HCT116 (cell line): ENCODE measurements at regions not wholly inside any gene's neighbourhood (a gene's known extent, or its start where the extent isn't known, plus 50 kb on each side); places are given as distances from the start of the nearest gene placed in this dataset.

Experiments
- CEBPB ChIP-seq: IDR thresholded peaks from 2 replicates; pipeline ENCODE4 v1.6.1; 2012; ENCODE audit warnings: low read depth
- EGR1 ChIP-seq: IDR thresholded peaks from 2 replicates; pipeline ENCODE4 v1.6.1; 2012; ENCODE audit warnings: low read depth
- EZH2 ChIP-seq: fragments of 200-600 bp; sonication (generic); IDR thresholded peaks from 2 replicates; pipeline ENCODE4 v1.6.1; 2017; ENCODE audit warnings: antibody characterized with exemption, mixed run types
- JUND ChIP-seq: IDR thresholded peaks from 2 replicates; pipeline ENCODE4 v1.6.1; 2012
- POLR2A ChIP-seq: IDR thresholded peaks from 2 replicates; pipeline ENCODE4 v1.7.0; 2011; ENCODE audit warnings: borderline replicate concordance; ENCODE audit not compliant: insufficient read depth, insufficient read length; ENCODE audit errors: extremely low read depth
- POLR2AphosphoS5 ChIP-seq: IDR thresholded peaks from 2 replicates; pipeline ENCODE4 v1.6.1; 2011; ENCODE audit warnings: mild to moderate bottlenecking, low read depth, low read length, moderate library complexity
- SP1 ChIP-seq: IDR thresholded peaks from 2 replicates; pipeline ENCODE4 v1.6.1; 2012; ENCODE audit warnings: low read depth
- YY1 ChIP-seq: IDR thresholded peaks from 2 replicates; pipeline ENCODE4 v1.6.1; 2011; ENCODE audit warnings: low read length, low read depth, moderate library complexity, mild to moderate bottlenecking; ENCODE audit not compliant: insufficient replicate concordance; ENCODE audit errors: extremely low read depth
- ZFX ChIP-seq: fragments of 450-650 bp; IDR thresholded peaks from 2 replicates; pipeline ENCODE4 v1.6.1; 2017
- TF ChIP-seq, protein P1 (sequence below), 3 experiments: fragments of 200-600 bp in 1 of 3; sonication (generic) in 1 of 3; IDR thresholded peaks in 2 of 3; conservative IDR thresholded peaks in 1 of 3; 2 replicates each; pipeline ENCODE4 v1.5.1; 2012 to 2017; ENCODE audit warnings: low read depth in 2 of 3, low read length in 2 of 3, antibody characterized with exemption in 1 of 3, borderline replicate concordance in 1 of 3, control low read depth in 1 of 3, mild to moderate bottlenecking in 1 of 3, mixed read lengths in 1 of 3, mixed run types in 1 of 3, moderate library complexity in 1 of 3; ENCODE audit not compliant: insufficient read depth in 1 of 3
- TF ChIP-seq, protein P2 (sequence below): IDR thresholded peaks from 2 replicates; pipeline ENCODE4 v1.6.1; 2012
- TF ChIP-seq, protein P3 (sequence below): IDR thresholded peaks from 2 replicates; pipeline ENCODE4 v1.6.1; 2011; ENCODE audit warnings: mild to moderate bottlenecking, low read length, moderate library complexity; ENCODE audit not compliant: insufficient replicate concordance; ENCODE audit errors: extremely low read depth
- TF ChIP-seq, protein P4 (sequence below): IDR thresholded peaks from 2 replicates; pipeline ENCODE4 v1.6.1; 2012; ENCODE audit warnings: low read depth

DNA sequence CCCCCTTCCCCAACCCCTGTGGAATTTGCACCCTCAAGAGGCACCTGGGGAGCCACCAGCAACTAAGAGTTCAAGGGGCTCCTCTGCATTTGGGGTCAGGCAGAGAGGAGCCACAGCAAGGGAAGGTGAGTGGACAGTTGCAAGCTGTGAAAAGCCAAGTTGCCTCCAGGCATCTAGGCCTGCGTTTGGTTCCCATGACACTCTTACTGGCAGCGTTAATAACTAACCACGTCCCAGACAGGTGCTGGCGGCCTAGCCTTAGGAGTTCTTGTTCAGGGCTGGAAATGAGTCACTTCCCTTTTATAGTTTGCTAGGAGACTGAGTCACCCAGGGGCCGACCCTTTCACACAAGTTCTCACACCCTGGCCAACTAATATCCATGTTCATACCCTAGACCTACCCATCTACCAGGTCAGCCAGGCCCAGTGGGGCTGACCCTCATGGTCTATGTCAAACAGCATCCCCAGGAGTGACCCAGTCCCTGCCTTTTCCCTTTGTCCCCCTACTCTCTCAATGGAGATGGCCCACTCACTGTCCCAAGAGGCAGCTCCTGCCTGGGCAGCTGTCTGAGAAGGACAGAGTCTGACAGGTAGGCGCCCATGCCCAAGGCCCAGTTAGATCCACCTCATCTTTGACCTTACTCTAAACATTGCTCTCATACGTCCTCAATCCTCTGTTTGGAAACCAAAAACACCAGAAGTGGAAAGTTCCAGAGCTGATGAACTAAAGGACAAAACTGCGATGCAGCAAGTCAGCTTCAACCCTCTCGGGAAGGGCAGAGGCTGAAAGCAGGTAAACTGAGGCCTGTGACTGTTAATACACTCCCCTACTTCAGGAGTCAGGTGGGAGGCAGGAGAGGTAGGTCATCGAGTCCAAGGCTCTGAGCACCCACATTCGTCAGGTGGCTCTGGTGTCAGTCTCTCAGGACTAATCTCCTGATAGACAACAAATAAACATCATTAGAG, 300.6 kb downstream of the SOX9 start:
- TF ChIP-seq EZH2, result no peak
- TF ChIP-seq, protein P1, sequence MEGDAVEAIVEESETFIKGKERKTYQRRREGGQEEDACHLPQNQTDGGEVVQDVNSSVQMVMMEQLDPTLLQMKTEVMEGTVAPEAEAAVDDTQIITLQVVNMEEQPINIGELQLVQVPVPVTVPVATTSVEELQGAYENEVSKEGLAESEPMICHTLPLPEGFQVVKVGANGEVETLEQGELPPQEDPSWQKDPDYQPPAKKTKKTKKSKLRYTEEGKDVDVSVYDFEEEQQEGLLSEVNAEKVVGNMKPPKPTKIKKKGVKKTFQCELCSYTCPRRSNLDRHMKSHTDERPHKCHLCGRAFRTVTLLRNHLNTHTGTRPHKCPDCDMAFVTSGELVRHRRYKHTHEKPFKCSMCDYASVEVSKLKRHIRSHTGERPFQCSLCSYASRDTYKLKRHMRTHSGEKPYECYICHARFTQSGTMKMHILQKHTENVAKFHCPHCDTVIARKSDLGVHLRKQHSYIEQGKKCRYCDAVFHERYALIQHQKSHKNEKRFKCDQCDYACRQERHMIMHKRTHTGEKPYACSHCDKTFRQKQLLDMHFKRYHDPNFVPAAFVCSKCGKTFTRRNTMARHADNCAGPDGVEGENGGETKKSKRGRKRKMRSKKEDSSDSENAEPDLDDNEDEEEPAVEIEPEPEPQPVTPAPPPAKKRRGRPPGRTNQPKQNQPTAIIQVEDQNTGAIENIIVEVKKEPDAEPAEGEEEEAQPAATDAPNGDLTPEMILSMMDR (IDR thresholded peaks at IDR 0.05 in 2 of 3, conservative IDR thresholded peaks at IDR 0.05 in 1 of 3; ENCODE audit: borderline replicate concordance in 1 of 3, insufficient read depth in 1 of 3, low read depth in 2 of 3, low read length in 2 of 3), result no peak
- TF ChIP-seq YY1, result peak; percentile 70
- peak; percentile 99 for TF ChIP-seq SP1
- TF ChIP-seq, protein P2, sequence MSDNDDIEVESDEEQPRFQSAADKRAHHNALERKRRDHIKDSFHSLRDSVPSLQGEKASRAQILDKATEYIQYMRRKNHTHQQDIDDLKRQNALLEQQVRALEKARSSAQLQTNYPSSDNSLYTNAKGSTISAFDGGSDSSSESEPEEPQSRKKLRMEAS, result peak; percentile 95
- peak; percentile 83 for TF ChIP-seq POLR2AphosphoS5
- TF ChIP-seq, protein P3, sequence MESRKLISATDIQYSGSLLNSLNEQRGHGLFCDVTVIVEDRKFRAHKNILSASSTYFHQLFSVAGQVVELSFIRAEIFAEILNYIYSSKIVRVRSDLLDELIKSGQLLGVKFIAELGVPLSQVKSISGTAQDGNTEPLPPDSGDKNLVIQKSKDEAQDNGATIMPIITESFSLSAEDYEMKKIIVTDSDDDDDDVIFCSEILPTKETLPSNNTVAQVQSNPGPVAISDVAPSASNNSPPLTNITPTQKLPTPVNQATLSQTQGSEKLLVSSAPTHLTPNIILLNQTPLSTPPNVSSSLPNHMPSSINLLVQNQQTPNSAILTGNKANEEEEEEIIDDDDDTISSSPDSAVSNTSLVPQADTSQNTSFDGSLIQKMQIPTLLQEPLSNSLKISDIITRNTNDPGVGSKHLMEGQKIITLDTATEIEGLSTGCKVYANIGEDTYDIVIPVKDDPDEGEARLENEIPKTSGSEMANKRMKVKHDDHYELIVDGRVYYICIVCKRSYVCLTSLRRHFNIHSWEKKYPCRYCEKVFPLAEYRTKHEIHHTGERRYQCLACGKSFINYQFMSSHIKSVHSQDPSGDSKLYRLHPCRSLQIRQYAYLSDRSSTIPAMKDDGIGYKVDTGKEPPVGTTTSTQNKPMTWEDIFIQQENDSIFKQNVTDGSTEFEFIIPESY, result peak; percentile 69
- peak; percentile 40; the same call in 1 of the 2 replicates for TF ChIP-seq ZFX
- TF ChIP-seq, protein P4, sequence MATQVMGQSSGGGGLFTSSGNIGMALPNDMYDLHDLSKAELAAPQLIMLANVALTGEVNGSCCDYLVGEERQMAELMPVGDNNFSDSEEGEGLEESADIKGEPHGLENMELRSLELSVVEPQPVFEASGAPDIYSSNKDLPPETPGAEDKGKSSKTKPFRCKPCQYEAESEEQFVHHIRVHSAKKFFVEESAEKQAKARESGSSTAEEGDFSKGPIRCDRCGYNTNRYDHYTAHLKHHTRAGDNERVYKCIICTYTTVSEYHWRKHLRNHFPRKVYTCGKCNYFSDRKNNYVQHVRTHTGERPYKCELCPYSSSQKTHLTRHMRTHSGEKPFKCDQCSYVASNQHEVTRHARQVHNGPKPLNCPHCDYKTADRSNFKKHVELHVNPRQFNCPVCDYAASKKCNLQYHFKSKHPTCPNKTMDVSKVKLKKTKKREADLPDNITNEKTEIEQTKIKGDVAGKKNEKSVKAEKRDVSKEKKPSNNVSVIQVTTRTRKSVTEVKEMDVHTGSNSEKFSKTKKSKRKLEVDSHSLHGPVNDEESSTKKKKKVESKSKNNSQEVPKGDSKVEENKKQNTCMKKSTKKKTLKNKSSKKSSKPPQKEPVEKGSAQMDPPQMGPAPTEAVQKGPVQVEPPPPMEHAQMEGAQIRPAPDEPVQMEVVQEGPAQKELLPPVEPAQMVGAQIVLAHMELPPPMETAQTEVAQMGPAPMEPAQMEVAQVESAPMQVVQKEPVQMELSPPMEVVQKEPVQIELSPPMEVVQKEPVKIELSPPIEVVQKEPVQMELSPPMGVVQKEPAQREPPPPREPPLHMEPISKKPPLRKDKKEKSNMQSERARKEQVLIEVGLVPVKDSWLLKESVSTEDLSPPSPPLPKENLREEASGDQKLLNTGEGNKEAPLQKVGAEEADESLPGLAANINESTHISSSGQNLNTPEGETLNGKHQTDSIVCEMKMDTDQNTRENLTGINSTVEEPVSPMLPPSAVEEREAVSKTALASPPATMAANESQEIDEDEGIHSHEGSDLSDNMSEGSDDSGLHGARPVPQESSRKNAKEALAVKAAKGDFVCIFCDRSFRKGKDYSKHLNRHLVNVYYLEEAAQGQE, result no peak
- no peak for TF ChIP-seq POLR2A
- peak; percentile 75 for TF ChIP-seq CEBPB
- no peak for TF ChIP-seq EGR1
- TF ChIP-seq JUND, result peak; percentile 100
